BE2C (cell line): ENCODE measurements at regions not wholly inside any gene's neighbourhood (a gene's known extent, or its start where the extent isn't known, plus 50 kb on each side); places are given as distances from the start of the nearest gene placed in this dataset.

Source experiments
- DNase-seq: peaks from one replicate; pipeline ENCODE4 v3.0.0-alpha.2; 2020
- H3K27me3 ChIP-seq: fragments of 250-450 bp; sonication (Bioruptor Pico); 2 replicates; pipeline ENCODE4 v1.5.1; 2020; ENCODE audit warnings: mild to moderate bottlenecking
- H3K36me3 ChIP-seq: fragments of 250-450 bp; sonication (Bioruptor Pico); 2 replicates; pipeline ENCODE4 v1.5.1; 2020; ENCODE audit warnings: mild to moderate bottlenecking
- H3K4me1 ChIP-seq: fragments of 250-450 bp; sonication (Bioruptor Pico); 2 replicates; pipeline ENCODE4 v1.5.1; 2020
- H3K4me3 ChIP-seq: 2 replicates; pipeline ENCODE4 v1.5.1; 2011; ENCODE audit warnings: low read depth, low read length
- H3K9me3 ChIP-seq: fragments of 250-450 bp; sonication (Bioruptor Pico); 2 replicates; pipeline ENCODE4 v1.5.1; 2020
- CTCF ChIP-seq: IDR thresholded peaks from 2 replicates; pipeline ENCODE4 v1.5.1; 2012; ENCODE audit warnings: mild to moderate bottlenecking, low read depth, low read length

GRCh38 chr13:19089315-19089714, 92.3 kb downstream of the TUBA3C start:
- no peaks in the 10 kb centered on the region for H3K4me1 ChIP-seq
- TF ChIP-seq CTCF = no peak
- H3K27me3 ChIP-seq = no peaks in the 10 kb centered on the region
- H3K36me3 ChIP-seq = no peaks in the 10 kb centered on the region
- no peaks in the 10 kb centered on the region; the same call in 1 of the 2 replicates for H3K9me3 ChIP-seq
- H3K4me3 ChIP-seq = no peak overlapping the region
- DNase-seq = no peak

DNA sequence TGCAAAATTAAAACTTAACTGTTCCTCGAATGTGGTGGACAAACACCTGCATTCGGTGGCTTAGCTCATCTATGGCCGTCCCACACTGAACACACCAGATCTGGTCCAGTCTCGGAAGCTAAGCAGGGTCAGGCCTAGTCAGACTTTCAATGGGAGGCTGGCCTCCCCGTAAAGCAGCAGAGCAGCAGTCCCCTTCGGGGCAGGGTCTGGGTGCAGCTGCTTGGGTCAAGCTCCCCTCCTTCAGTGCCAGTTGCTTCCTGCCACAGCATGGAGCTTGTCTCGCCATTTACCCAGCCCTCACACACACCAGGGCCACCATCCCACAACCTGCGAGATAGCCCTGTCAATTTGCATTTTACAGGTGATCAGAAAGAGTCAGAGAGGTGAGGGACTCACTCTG, 93.2 kb downstream of the TUBA3C start:
- DNase-seq = no peak
- no peak overlapping the region for H3K4me3 ChIP-seq
- H3K4me1 ChIP-seq = no peaks in the 10 kb centered on the region
- H3K9me3 ChIP-seq = no peaks in the 10 kb centered on the region; the same call in 1 of the 2 replicates
- H3K27me3 ChIP-seq = no peaks in the 10 kb centered on the region
- H3K36me3 ChIP-seq = no peaks in the 10 kb centered on the region
- no peak for TF ChIP-seq CTCF

GRCh38 chr13:19085876-19086275, 95.7 kb downstream of the TUBA3C start:
- H3K27me3 ChIP-seq = no peaks in the 10 kb centered on the region
- H3K36me3 ChIP-seq = no peaks in the 10 kb centered on the region
- TF ChIP-seq CTCF = no peak
- no peaks in the 10 kb centered on the region for H3K4me1 ChIP-seq
- no peak for DNase-seq
- no peaks in the 10 kb centered on the region; the same call in 1 of the 2 replicates for H3K9me3 ChIP-seq
- H3K4me3 ChIP-seq = no peak overlapping the region

- H3K9me3 ChIP-seq = no peaks in the 10 kb centered on the region; the same call in 1 of the 2 replicates
- no peak for DNase-seq
Measured at GRCh38 chr13:19085258-19085657, 96.4 kb downstream of the TUBA3C start.

GRCh38 chr13:19083340-19083739, 98.3 kb downstream of the TUBA3C start:
- H3K4me1 ChIP-seq = no peaks in the 10 kb centered on the region
- H3K9me3 ChIP-seq = no peaks in the 10 kb centered on the region; the same call in 1 of the 2 replicates
- H3K36me3 ChIP-seq = no peaks in the 10 kb centered on the region
- no peak overlapping the region for H3K4me3 ChIP-seq
- H3K27me3 ChIP-seq = no peaks in the 10 kb centered on the region
- no peak for TF ChIP-seq CTCF
- no peak for DNase-seq

More at GRCh38 chr13:19085258-19085657, 96.4 kb downstream of the TUBA3C start:
- H3K4me1 ChIP-seq = no peaks in the 10 kb centered on the region
- H3K27me3 ChIP-seq = no peaks in the 10 kb centered on the region
- no peaks in the 10 kb centered on the region for H3K36me3 ChIP-seq
- no peak overlapping the region for H3K4me3 ChIP-seq
- TF ChIP-seq CTCF = no peak

- Histone ChIP-seq H3K4me1 (no peaks in the 10 kb centered on the region), H3K36me3 (no peaks in the 10 kb centered on the region), H3K9me3 (no peaks in the 10 kb centered on the region; the same call in 1 of the 2 replicates)
Measured at GRCh38 chr13:19075418-19075817, 106.2 kb downstream of the TUBA3C start.

More at GRCh38 chr13:19075418-19075817, 106.2 kb downstream of the TUBA3C start:
- H3K4me3 ChIP-seq = no peak overlapping the region
- TF ChIP-seq CTCF = no peak
- no peaks in the 10 kb centered on the region for H3K27me3 ChIP-seq
- DNase-seq = no peak
